GM23338 (cell line): ENCODE measurements at regions not wholly inside any gene's neighbourhood (a gene's known extent, or its start where the extent isn't known, plus 50 kb on each side); places are given as distances from the start of the nearest gene placed in this dataset.

Experiments
- CREB1 ChIP-seq: fragments of 250-450 bp; sonication (Bioruptor Pico); IDR thresholded peaks from 2 replicates; pipeline ENCODE4 v1.5.0; 2020; ENCODE audit warnings: low read depth, mild to moderate bottlenecking, moderate library complexity
- EZH2 ChIP-seq: fragments of 200-600 bp; sonication (generic); IDR thresholded peaks from one replicate; pipeline ENCODE4 v1.8.0; 2017; ENCODE audit warnings: antibody characterized with exemption, mild to moderate bottlenecking, low read depth; ENCODE audit not compliant: unreplicated experiment
- EZH2phosphoT487 ChIP-seq: fragments of 200-600 bp; sonication (generic); IDR thresholded peaks from one replicate; pipeline ENCODE4 v1.8.1; 2018; ENCODE audit warnings: antibody characterized with exemption; ENCODE audit not compliant: unreplicated experiment
- JUNB ChIP-seq: IDR thresholded peaks from one replicate; pipeline ENCODE4 v1.6.1; 2016; ENCODE audit warnings: antibody characterized with exemption; ENCODE audit not compliant: unreplicated experiment
- POLR2AphosphoS5 ChIP-seq: IDR thresholded peaks from 2 replicates; pipeline ENCODE4 v1.6.1; 2016; ENCODE audit warnings: antibody characterized with exemption, low read depth
- STAT1 ChIP-seq: IDR thresholded peaks from one replicate; pipeline ENCODE4 v1.6.1; 2016; ENCODE audit warnings: antibody characterized with exemption; ENCODE audit not compliant: unreplicated experiment
- TF ChIP-seq, protein P1 (sequence below), 2 experiments: fragments of 200-600 bp in 1 of 2; sonication (generic) in 1 of 2; conservative IDR thresholded peaks; 2 replicates each; pipeline versions ENCODE4 v1.5.1 to v1.6.1; 2016 to 2017; ENCODE audit warnings: antibody characterized with exemption in 2 of 2, low read depth in 2 of 2, mild to moderate bottlenecking in 2 of 2, moderate library complexity in 1 of 2
- TF ChIP-seq, protein P2 (sequence below): IDR thresholded peaks from one replicate; pipeline ENCODE4 v1.6.1; 2018; ENCODE audit warnings: antibody characterized with exemption; ENCODE audit not compliant: unreplicated experiment
- TF ChIP-seq, protein P3 (sequence below): IDR thresholded peaks from 2 replicates; pipeline ENCODE4 v1.6.1; 2016; ENCODE audit warnings: antibody characterized with exemption

DNA sequence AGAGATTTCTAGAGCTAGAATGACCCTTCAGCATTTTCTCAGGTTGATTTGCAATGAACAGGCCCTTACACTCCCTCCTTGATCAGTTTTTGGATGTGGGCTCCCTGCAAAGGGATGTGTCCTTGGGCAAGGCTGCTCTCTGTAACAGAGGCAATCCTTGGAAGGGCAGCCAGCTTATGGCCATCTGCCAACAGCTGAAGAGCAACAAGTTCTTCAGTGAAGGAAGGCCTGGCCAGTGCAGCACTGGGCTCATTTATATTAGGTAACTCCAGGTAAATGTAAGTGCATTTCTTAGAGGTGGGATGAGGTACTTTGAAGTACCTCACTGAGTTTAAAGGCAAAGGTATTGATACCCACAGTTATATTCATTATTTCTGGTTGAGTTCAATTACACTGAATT lies 114.3 kb upstream of the KCNJ16 start:
- TF ChIP-seq, protein P1, sequence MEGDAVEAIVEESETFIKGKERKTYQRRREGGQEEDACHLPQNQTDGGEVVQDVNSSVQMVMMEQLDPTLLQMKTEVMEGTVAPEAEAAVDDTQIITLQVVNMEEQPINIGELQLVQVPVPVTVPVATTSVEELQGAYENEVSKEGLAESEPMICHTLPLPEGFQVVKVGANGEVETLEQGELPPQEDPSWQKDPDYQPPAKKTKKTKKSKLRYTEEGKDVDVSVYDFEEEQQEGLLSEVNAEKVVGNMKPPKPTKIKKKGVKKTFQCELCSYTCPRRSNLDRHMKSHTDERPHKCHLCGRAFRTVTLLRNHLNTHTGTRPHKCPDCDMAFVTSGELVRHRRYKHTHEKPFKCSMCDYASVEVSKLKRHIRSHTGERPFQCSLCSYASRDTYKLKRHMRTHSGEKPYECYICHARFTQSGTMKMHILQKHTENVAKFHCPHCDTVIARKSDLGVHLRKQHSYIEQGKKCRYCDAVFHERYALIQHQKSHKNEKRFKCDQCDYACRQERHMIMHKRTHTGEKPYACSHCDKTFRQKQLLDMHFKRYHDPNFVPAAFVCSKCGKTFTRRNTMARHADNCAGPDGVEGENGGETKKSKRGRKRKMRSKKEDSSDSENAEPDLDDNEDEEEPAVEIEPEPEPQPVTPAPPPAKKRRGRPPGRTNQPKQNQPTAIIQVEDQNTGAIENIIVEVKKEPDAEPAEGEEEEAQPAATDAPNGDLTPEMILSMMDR (conservative IDR thresholded peaks at IDR 0.05; ENCODE audit: low read depth in 2 of 2) = no peak
- TF ChIP-seq JUNB (no peak), CREB1 (no peak), EZH2phosphoT487 (no peak), POLR2AphosphoS5 (no peak), EZH2 (no peak), STAT1 (no peak)
- TF ChIP-seq, protein P2, sequence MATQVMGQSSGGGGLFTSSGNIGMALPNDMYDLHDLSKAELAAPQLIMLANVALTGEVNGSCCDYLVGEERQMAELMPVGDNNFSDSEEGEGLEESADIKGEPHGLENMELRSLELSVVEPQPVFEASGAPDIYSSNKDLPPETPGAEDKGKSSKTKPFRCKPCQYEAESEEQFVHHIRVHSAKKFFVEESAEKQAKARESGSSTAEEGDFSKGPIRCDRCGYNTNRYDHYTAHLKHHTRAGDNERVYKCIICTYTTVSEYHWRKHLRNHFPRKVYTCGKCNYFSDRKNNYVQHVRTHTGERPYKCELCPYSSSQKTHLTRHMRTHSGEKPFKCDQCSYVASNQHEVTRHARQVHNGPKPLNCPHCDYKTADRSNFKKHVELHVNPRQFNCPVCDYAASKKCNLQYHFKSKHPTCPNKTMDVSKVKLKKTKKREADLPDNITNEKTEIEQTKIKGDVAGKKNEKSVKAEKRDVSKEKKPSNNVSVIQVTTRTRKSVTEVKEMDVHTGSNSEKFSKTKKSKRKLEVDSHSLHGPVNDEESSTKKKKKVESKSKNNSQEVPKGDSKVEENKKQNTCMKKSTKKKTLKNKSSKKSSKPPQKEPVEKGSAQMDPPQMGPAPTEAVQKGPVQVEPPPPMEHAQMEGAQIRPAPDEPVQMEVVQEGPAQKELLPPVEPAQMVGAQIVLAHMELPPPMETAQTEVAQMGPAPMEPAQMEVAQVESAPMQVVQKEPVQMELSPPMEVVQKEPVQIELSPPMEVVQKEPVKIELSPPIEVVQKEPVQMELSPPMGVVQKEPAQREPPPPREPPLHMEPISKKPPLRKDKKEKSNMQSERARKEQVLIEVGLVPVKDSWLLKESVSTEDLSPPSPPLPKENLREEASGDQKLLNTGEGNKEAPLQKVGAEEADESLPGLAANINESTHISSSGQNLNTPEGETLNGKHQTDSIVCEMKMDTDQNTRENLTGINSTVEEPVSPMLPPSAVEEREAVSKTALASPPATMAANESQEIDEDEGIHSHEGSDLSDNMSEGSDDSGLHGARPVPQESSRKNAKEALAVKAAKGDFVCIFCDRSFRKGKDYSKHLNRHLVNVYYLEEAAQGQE = no peak
- TF ChIP-seq, protein P3, sequence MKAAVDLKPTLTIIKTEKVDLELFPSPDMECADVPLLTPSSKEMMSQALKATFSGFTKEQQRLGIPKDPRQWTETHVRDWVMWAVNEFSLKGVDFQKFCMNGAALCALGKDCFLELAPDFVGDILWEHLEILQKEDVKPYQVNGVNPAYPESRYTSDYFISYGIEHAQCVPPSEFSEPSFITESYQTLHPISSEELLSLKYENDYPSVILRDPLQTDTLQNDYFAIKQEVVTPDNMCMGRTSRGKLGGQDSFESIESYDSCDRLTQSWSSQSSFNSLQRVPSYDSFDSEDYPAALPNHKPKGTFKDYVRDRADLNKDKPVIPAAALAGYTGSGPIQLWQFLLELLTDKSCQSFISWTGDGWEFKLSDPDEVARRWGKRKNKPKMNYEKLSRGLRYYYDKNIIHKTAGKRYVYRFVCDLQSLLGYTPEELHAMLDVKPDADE = no peak
